Left lung (tissue), 4 donors: ENCODE measurements at regions not wholly inside any gene's neighbourhood (a gene's known extent, or its start where the extent isn't known, plus 50 kb on each side); places are given as distances from the start of the nearest gene placed in this dataset.
A peak's percentile ranks its signal among the peaks of the same experiment; 100 is the strongest.

Experiments used
- ATAC-seq: fragments of 200-7000 bp; cut with Tn5 transposase; one replicate; pipeline ENCODE4 v1.9.1; 2020; ENCODE audit warnings: moderate library complexity
- DNase-seq, 4 donors: peaks; one replicate each; pipeline ENCODE4 v3.0.0-alpha.2; 2013 to 2020
- H3K27ac ChIP-seq, 2 donors: fragments of 200-600 bp; sonication (generic) in 1 of 2; one replicate each; pipeline versions ENCODE4 v1.5.0 to v1.8.0; 2020 to 2021
- H3K27me3 ChIP-seq, 2 donors: fragments of 200-600 bp; sonication (generic) in 1 of 2; one replicate each; pipeline versions ENCODE4 v1.5.0 to v1.8.0; 2020 to 2021
- H3K36me3 ChIP-seq, 2 donors: fragments of 200-600 bp; sonication (generic) in 1 of 2; one replicate each; pipeline versions ENCODE4 v1.5.0 to v1.8.0; 2020 to 2021
- H3K4me1 ChIP-seq, 2 donors: fragments of 200-600 bp; one replicate each; pipeline ENCODE4 v1.8.0; 2021
- H3K4me3 ChIP-seq, 2 donors: fragments of 200-600 bp; sonication (generic) in 1 of 2; one replicate each; pipeline versions ENCODE4 v1.5.0 to v1.8.0; 2020 to 2021; ENCODE audit warnings: mild to moderate bottlenecking in 1 of 2
- H3K9me3 ChIP-seq, 2 donors: fragments of 200-600 bp; sonication (generic) in 1 of 2; one replicate each; pipeline versions ENCODE4 v1.5.0 to v1.8.0; 2020 to 2021
- intact Hi-C, 2 donors: fragments of 100-400 bp; cut with DNase I; formaldehyde crosslinking; loops; one replicate each; pipeline versions ENCODE4 v1.11.2 to v1.14.2; 2022
- TF ChIP-seq, protein P1 (sequence below), 2 donors: fragments of 200-600 bp; sonication (generic) in 1 of 2; IDR thresholded peaks; one replicate each; pipeline versions ENCODE4 v1.5.0 to v1.8.0; 2021; ENCODE audit warnings: antibody characterized with exemption in 2 of 2
- donor health status: DM: no; HTN: yes; CAD: no.
- donor health status: DM: no; HTN: no; CAD: no.

DNA sequence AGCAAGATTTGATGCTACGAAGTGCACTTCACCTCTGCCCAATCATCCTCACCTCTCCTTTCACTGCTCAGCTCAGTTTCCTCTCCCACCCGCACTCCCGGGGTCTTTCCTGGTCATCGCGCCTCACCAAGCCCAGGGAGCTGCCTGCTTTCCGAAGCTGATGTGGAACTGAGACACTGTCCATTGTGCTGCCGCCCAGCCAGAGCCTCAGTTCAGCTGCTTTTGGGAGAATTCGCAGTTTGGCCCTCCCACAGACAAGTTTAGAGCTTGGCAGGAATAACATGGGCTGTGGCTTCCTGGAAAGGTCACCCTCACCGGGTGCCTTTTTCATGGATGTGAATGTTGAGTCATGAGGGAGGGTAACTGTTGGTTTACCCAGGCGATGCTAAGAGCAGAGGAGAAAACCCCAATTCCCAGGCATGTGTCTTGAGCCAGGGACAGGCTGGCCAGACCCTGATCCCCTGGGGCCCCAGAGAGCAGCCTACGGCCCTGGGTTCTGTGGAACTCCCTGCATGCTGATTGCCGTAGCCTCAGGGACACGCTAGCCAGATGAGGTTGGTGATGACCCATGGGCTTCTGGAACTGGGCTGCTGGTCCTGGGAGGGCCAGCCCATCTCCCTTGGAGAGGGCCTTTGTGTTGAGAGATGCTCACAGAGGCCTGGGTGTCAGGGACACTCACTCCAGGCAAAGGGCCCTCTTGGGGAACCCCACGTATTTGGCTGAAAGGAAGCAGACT lies 1687.5 kb downstream of the TP53TG3F start:
- H3K4me1 ChIP-seq, result no peaks in the 10 kb centered on the region
- ATAC-seq (no peak), DNase-seq (peak in 1 of 4 donors; percentile 51)
- intact Hi-C loops, result no loop called here
- H3K36me3 ChIP-seq, result no peaks in the 10 kb centered on the region
- peaks cover 0 to 88% of the 10 kb centered on the region in 2 donors for H3K9me3 ChIP-seq
- H3K27me3 ChIP-seq, result no peaks in the 10 kb centered on the region
- TF ChIP-seq, protein P1, sequence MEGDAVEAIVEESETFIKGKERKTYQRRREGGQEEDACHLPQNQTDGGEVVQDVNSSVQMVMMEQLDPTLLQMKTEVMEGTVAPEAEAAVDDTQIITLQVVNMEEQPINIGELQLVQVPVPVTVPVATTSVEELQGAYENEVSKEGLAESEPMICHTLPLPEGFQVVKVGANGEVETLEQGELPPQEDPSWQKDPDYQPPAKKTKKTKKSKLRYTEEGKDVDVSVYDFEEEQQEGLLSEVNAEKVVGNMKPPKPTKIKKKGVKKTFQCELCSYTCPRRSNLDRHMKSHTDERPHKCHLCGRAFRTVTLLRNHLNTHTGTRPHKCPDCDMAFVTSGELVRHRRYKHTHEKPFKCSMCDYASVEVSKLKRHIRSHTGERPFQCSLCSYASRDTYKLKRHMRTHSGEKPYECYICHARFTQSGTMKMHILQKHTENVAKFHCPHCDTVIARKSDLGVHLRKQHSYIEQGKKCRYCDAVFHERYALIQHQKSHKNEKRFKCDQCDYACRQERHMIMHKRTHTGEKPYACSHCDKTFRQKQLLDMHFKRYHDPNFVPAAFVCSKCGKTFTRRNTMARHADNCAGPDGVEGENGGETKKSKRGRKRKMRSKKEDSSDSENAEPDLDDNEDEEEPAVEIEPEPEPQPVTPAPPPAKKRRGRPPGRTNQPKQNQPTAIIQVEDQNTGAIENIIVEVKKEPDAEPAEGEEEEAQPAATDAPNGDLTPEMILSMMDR (IDR thresholded peaks at IDR 0.05), result no peak
- no peak overlapping the region for H3K4me3 ChIP-seq
- no peak overlapping the region for H3K27ac ChIP-seq

DNA sequence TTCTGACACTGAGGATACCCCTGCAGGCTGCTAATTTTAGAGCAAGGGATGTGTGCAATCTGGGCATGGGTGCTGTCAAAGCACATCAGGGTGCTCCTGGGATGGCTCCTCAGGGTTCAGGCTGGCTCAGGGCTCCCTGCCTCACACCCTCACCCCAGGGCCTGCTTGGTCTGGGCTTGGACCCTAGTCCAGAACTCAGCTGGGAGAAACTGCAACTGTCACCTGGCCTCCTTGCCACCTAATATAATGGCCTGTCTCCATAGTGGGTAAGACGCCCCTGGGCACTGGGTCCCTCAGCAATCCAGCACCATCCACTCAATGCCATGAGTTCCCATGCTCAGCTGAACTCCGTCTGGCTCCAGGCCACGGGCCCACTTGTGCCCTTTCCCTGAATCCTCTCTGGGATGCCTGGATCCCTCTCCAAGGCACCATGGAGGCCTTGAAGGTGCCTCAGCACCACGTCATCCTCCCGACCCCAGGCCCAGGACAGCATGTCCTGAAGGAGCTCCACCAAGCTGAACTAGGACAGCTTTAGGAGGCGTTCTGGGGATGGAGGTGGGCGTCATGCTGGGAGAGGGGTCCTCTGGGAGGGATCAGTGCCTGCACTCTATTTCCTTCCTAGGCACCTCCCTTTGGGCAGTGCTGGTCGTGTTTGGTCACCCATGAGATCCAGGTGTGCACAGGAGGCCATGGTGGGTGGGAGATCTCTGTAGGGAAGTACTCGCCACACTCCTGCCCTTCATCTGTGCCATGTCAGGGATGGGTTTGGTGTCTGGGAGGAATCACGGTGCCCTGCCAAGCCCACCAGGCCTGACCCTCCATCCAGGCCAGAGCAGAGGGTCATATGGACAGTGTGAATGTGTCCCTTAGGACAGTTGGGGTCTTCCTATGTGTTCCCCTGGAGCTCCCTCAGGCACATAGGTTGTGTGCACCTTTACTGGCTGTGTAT lies 1688.4 kb downstream of the TP53TG3F start:
- Histone ChIP-seq H3K27ac (no peak overlapping the region), H3K36me3 (no peaks in the 10 kb centered on the region), H3K4me1 (no peaks in the 10 kb centered on the region), H3K27me3 (no peaks in the 10 kb centered on the region), H3K9me3 (peaks cover 0 to 91% of the 10 kb centered on the region in 2 donors), H3K4me3 (no peak overlapping the region)
- no peak for DNase-seq
- TF ChIP-seq, protein P1 (IDR thresholded peaks at IDR 0.05), result no peak
- intact Hi-C loops, result no loop called here
- ATAC-seq, result no peak

DNA sequence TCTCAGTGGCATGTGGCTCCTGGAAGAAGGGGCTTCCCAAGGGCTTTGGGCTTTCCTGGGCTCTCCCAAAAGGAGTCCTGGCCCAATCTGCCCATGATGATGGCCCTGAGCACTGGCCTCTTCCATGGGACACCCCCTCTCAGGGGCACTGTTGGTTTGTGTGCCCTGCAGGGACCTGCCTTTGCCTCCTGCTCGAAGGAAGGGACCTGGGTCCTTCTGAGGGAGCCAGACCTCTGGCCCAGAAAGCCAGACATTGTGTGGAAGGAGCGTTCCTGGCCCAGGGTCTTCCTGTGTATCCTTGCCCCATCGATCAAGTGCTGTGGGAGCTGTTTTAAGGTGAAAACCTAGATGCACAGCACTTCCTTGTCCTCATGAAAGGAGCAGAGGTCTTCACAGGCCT lies 1689.3 kb downstream of the TP53TG3F start:
- no peaks in the 10 kb centered on the region for H3K27me3 ChIP-seq
- ATAC-seq (no peak), DNase-seq (no peak)
- no peak overlapping the region for H3K27ac ChIP-seq
- peaks cover 0 to 87% of the 10 kb centered on the region in 2 donors for H3K9me3 ChIP-seq
- TF ChIP-seq, protein P1 (IDR thresholded peaks at IDR 0.05), result no peak
- no peaks in the 10 kb centered on the region for H3K4me1 ChIP-seq
- no peaks in the 10 kb centered on the region for H3K36me3 ChIP-seq
- H3K4me3 ChIP-seq, result no peak overlapping the region
- intact Hi-C loops, result no loop called here

DNA sequence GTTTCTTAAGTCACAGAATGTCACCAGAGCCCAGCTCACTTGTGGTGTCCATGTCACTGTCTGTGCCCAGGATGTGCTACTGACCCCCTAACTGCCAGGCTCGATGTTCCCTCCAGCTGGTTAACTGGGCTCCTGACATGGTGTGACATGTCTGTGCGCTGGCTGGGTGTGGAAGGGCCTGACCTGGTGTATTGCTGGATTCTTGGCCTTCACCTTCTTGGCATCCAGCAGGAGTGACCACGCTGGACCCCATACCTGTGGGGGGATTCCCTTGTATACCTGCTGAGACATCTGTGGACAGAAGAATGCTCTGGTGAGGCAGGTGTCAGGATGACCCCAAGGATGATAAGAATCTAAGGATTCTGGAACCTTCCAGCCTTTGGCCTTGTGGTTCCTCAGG lies 1690.1 kb downstream of the TP53TG3F start:
- H3K4me3 ChIP-seq, result no peak overlapping the region
- no peak overlapping the region for H3K27ac ChIP-seq
- H3K4me1 ChIP-seq, result no peaks in the 10 kb centered on the region
- DNase-seq, result no peak
- H3K36me3 ChIP-seq, result no peaks in the 10 kb centered on the region
- H3K9me3 ChIP-seq, result peaks cover 0 to 81% of the 10 kb centered on the region in 2 donors
- intact Hi-C loops, result no loop called here
- no peak for ATAC-seq
- TF ChIP-seq, protein P1 (IDR thresholded peaks at IDR 0.05), result no peak
- no peaks in the 10 kb centered on the region for H3K27me3 ChIP-seq

DNA sequence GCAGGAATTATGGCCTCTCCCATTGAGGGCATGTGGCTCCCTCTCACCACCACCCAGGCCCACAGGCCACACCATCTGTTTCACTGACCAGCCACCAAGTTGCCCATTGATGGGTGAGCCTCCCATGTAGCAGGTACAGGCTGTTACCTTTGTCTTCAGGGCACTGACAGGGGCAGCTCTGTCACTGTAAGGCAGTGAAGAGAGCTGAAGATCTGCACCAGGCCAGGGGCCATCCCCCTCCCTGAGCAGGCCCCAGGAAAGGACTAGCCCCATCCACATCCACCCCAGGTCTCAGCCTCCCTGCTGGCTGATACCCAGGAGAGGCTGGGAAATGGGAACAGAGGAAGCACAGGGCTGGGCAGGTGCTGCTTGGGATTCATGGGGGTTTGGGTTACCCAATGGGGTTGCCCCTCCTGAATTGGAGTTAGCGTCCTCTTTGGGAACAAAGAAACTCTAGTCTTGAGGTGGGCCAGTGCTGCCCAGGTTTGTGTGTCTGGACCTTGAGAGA lies 1691.4 kb downstream of the TP53TG3F start:
- ATAC-seq (no peak), DNase-seq (no peak)
- Histone ChIP-seq H3K9me3 (peaks cover 0 to 78% of the 10 kb centered on the region in 2 donors), H3K36me3 (no peaks in the 10 kb centered on the region), H3K27ac (no peak overlapping the region), H3K4me1 (no peaks in the 10 kb centered on the region), H3K4me3 (no peak overlapping the region), H3K27me3 (no peaks in the 10 kb centered on the region)
- TF ChIP-seq, protein P1 (IDR thresholded peaks at IDR 0.05), result no peak
- intact Hi-C loops, result no loop called here
